GM19438 (cell line): ENCODE measurements at regions not wholly inside any gene's neighbourhood (a gene's known extent, or its start where the extent isn't known, plus 50 kb on each side); places are given as distances from the start of the nearest gene placed in this dataset.

Experiments used
- ATAC-seq: cut with Tn5 transposase; IDR thresholded peaks from one replicate; pipeline ENCODE4 v1.9.1; 2021; ENCODE audit warnings: low read depth; ENCODE audit not compliant: unreplicated experiment

- ATAC-seq = no peak
Observed at GRCh38 chr18:55840601-55841170, 252.7 kb upstream of the TCF4 start.

GRCh38 chr18:55839343-55839742 is 251.4 kb upstream of the TCF4 start:
- ATAC-seq = no peak

- ATAC-seq = no peak
Observed at GRCh38 chr18:55838841-55839240, 250.8 kb upstream of the TCF4 start.

GRCh38 chr18:55838319-55838718 is 250.3 kb upstream of the TCF4 start:
- ATAC-seq = no peak

- ATAC-seq = no peak
Observed at GRCh38 chr18:55833543-55833942, 245.6 kb upstream of the TCF4 start.

GRCh38 chr18:55830544-55830943 is 242.6 kb upstream of the TCF4 start:
- no peak for ATAC-seq

- no peak for ATAC-seq
Observed at GRCh38 chr18:55821219-55821618, 233.2 kb upstream of the TCF4 start.

GRCh38 chr18:55819448-55819847 is 231.5 kb upstream of the TCF4 start:
- no peak for ATAC-seq

GRCh38 chr18:55818284-55818683 is 230.3 kb upstream of the TCF4 start:
- ATAC-seq = no peak

- no peak for ATAC-seq
Observed at GRCh38 chr18:55811925-55812324, 223.9 kb upstream of the TCF4 start.

- no peak for ATAC-seq
Observed at GRCh38 chr18:55805666-55806065, 217.7 kb upstream of the TCF4 start.

- no peak for ATAC-seq
Observed at GRCh38 chr18:55795101-55795669, 207.2 kb upstream of the TCF4 start.

- no peak for ATAC-seq
Observed at GRCh38 chr18:55794288-55795052, 206.5 kb upstream of the TCF4 start.

- ATAC-seq = no peak
Observed at GRCh38 chr18:55790296-55790695, 202.3 kb upstream of the TCF4 start.

GRCh38 chr18:55787536-55788073 is 199.6 kb upstream of the TCF4 start:
- no peak for ATAC-seq

- no peak for ATAC-seq
Observed at GRCh38 chr18:55786651-55787272, 198.8 kb upstream of the TCF4 start.

- ATAC-seq = no peak
Observed at GRCh38 chr18:55783921-55784320, 195.9 kb upstream of the TCF4 start.

GRCh38 chr18:55781481-55781957 is 193.5 kb upstream of the TCF4 start:
- ATAC-seq = no peak

GRCh38 chr18:55780586-55781071 is 192.6 kb upstream of the TCF4 start:
- ATAC-seq = no peak

GRCh38 chr18:55779691-55780585 is 191.9 kb upstream of the TCF4 start:
- ATAC-seq = no peak
